H1 (cell line): ENCODE measurements at regions not wholly inside any gene's neighbourhood (a gene's known extent, or its start where the extent isn't known, plus 50 kb on each side); places are given as distances from the start of the nearest gene placed in this dataset.

Experiments used
- CTCF ChIA-PET: fragments of 300-600 bp; sonication (Branson Sonifier 250); formaldehyde crosslinking; loops from one replicate; lab custom pipeline; 2021; ENCODE audit not compliant: partially characterized antibody; lab: Charles Lee
- POLR2A ChIA-PET: fragments of 300-600 bp; sonication (Branson Sonifier 250); formaldehyde crosslinking; loops from one replicate; lab custom pipeline; 2021; ENCODE audit warnings: inconsistent platforms; ENCODE audit not compliant: partially characterized antibody; lab: Charles Lee
- DNase-seq, 2 experiments: peaks; one replicate each; pipeline versions ENCODE4 v3.0.0 to v3.0.0-alpha.2; 2010 to 2022; ENCODE audit warnings: low spot score in 2 of 2, low read depth in 1 of 2, mixed read lengths in 1 of 2
- FAIRE-seq: peaks from 2 replicates; lab custom pipeline; 2011; peaks lifted over from hg19 to GRCh38; lab: Jason Lieb, UNC
- H2AFZ ChIP-seq: 2 replicates; pipeline ENCODE4 v1.8.1; 2012; ENCODE audit warnings: low read length, inconsistent platforms
- H2AK5ac ChIP-seq: 2 replicates; pipeline ENCODE4 v1.6.1; 2013; ENCODE audit warnings: low read depth, low read length
- H2BK120ac ChIP-seq: replicated peaks from 2 replicates; pipeline ENCODE3; 2013; ENCODE audit warnings: low read depth, low read length, inconsistent platforms
- H2BK12ac ChIP-seq: 2 replicates; pipeline ENCODE4 v1.6.1; 2013; ENCODE audit warnings: low read depth, low read length
- H2BK15ac ChIP-seq: 2 replicates; pipeline ENCODE4 v1.6.1; 2013; ENCODE audit warnings: low read length
- H2BK20ac ChIP-seq: 2 replicates; pipeline ENCODE4 v1.6.1; 2013; ENCODE audit warnings: low read length
- H2BK5ac ChIP-seq: 2 replicates; pipeline ENCODE4 v1.6.1; 2013; ENCODE audit warnings: low read depth, low read length
- H3K14ac ChIP-seq: 2 replicates; pipeline ENCODE4 v1.6.1; 2013; ENCODE audit warnings: inconsistent platforms; ENCODE audit not compliant: insufficient read length
- H3K18ac ChIP-seq: 2 replicates; pipeline ENCODE4 v1.6.1; 2013; ENCODE audit warnings: low read length; ENCODE audit errors: extremely low read depth
- H3K23ac ChIP-seq: 2 replicates; pipeline ENCODE4 v1.6.1; 2013; ENCODE audit warnings: inconsistent platforms; ENCODE audit not compliant: insufficient read length
- H3K23me2 ChIP-seq: 2 replicates; pipeline ENCODE4 v1.6.1; 2013; ENCODE audit warnings: low read depth, low read length
- H3K27ac ChIP-seq: 2 replicates; pipeline ENCODE4 v1.6.1; 2011; ENCODE audit warnings: low read depth, low read length, inconsistent platforms
- H3K27me3 ChIP-seq, 4 experiments: replicated peaks in 1 of 4; 1 replicate in 1 of 4; 2 replicates in 3 of 4; pipeline versions ENCODE4 v1.6.1 to v1.8.1; 2011 to 2013; ENCODE audit warnings: low read length in 3 of 4, mild to moderate bottlenecking in 3 of 4, inconsistent platforms in 2 of 4, mixed read lengths in 2 of 4, moderate library complexity in 1 of 4; ENCODE audit not compliant: control insufficient read depth in 3 of 4, insufficient read depth in 3 of 4; ENCODE audit errors: extremely low read depth in 1 of 4
- H3K36me3 ChIP-seq, 4 experiments: 2 replicates each; pipeline versions ENCODE4 v1.6.1 to v1.8.1; 2011 to 2013; ENCODE audit warnings: mild to moderate bottlenecking in 4 of 4, low read length in 3 of 4, moderate library complexity in 2 of 4, control low read depth in 1 of 4, inconsistent platforms in 1 of 4; ENCODE audit not compliant: insufficient read depth in 4 of 4, control insufficient read depth in 2 of 4
- H3K4ac ChIP-seq: replicated peaks from 2 replicates; pipeline ENCODE3; 2013; ENCODE audit warnings: low read length, low read depth, mixed read lengths, inconsistent platforms; ENCODE audit not compliant: insufficient read length
- H3K4me1 ChIP-seq, 4 experiments: replicated peaks in 1 of 4; 1 replicate in 1 of 4; 2 replicates in 3 of 4; pipeline versions ENCODE4 v1.6.1 to v1.8.1; 2011 to 2013; ENCODE audit warnings: low read length in 3 of 4, inconsistent platforms in 2 of 4, mixed read lengths in 1 of 4; ENCODE audit not compliant: insufficient read depth in 4 of 4, control insufficient read depth in 3 of 4
- H3K4me2 ChIP-seq, 2 experiments: 2 replicates each; pipeline versions ENCODE4 v1.6.1 to v1.8.1; 2011 to 2013; ENCODE audit warnings: low read depth in 2 of 2, low read length in 2 of 2, control low read depth in 1 of 2, inconsistent platforms in 1 of 2, mild to moderate bottlenecking in 1 of 2; ENCODE audit not compliant: insufficient read depth in 1 of 2
- H3K4me3 ChIP-seq, 4 experiments: fragments of 200-600, 300-600 bp in 1 of 4; sonication (generic), shearing (Covaris generic), sonication (Bioruptor Twin) in 1 of 4; 2 replicates each; pipeline versions ENCODE4 v1.5.1 to v1.8.1; 2011 to 2016; ENCODE audit warnings: low read length in 4 of 4, low read depth in 3 of 4, control low read depth in 2 of 4, inconsistent platforms in 2 of 4, mild to moderate bottlenecking in 2 of 4, mixed read lengths in 1 of 4, moderate library complexity in 1 of 4; ENCODE audit not compliant: insufficient read depth in 2 of 4; ENCODE audit errors: extremely low read depth in 1 of 4
- H3K56ac ChIP-seq: replicated peaks from 2 replicates; pipeline ENCODE3; 2013; ENCODE audit warnings: low read depth, mild to moderate bottlenecking, mixed read lengths, low read length, inconsistent platforms; ENCODE audit not compliant: insufficient read length
- H3K79me1 ChIP-seq: 2 replicates; pipeline ENCODE4 v1.6.1; 2013; ENCODE audit warnings: low read depth, low read length, control low read depth
- H3K79me2 ChIP-seq, 2 experiments: 2 replicates each; pipeline versions ENCODE4 v1.6.1 to v1.8.1; 2012 to 2013; ENCODE audit warnings: low read length in 2 of 2, mild to moderate bottlenecking in 2 of 2, inconsistent platforms in 1 of 2; ENCODE audit not compliant: insufficient read depth in 2 of 2, control insufficient read depth in 1 of 2
- H3K9ac ChIP-seq, 4 experiments: replicated peaks in 1 of 4; 1 replicate in 1 of 4; 2 replicates in 3 of 4; pipeline versions ENCODE4 v1.6.1 to v1.8.1; 2011 to 2013; ENCODE audit warnings: low read depth in 3 of 4, low read length in 3 of 4, control low read depth in 2 of 4, mild to moderate bottlenecking in 2 of 4, moderate library complexity in 2 of 4, inconsistent platforms in 1 of 4; ENCODE audit errors: extremely low read depth in 1 of 4
- H3K9me3 ChIP-seq, 2 experiments: 2 replicates each; pipeline versions ENCODE4 v1.6.1 to v1.8.1; 2012 to 2013; ENCODE audit warnings: mild to moderate bottlenecking in 2 of 2, moderate library complexity in 2 of 2, control low read depth in 1 of 2, inconsistent platforms in 1 of 2, low read depth in 1 of 2, low read length in 1 of 2, mixed read lengths in 1 of 2; ENCODE audit not compliant: insufficient read depth in 2 of 2
- H4K20me1 ChIP-seq, 2 experiments: replicated peaks in 1 of 2; 2 replicates each; pipeline versions ENCODE3 to v1.8.1; 2011 to 2013; ENCODE audit warnings: inconsistent platforms in 2 of 2, low read length in 2 of 2, mild to moderate bottlenecking in 1 of 2; ENCODE audit not compliant: insufficient read depth in 2 of 2, control insufficient read depth in 1 of 2
- H4K5ac ChIP-seq: 2 replicates; pipeline ENCODE4 v1.6.1; 2013; ENCODE audit warnings: low read length, low read depth, mixed read lengths, inconsistent platforms; ENCODE audit not compliant: insufficient read length
- H4K8ac ChIP-seq: 2 replicates; pipeline ENCODE4 v1.8.0; 2013; ENCODE audit warnings: mild to moderate bottlenecking, moderate library complexity, low read length, inconsistent platforms; ENCODE audit not compliant: insufficient read depth; ENCODE audit errors: extremely low read depth
- H4K91ac ChIP-seq: replicated peaks from 2 replicates; pipeline ENCODE3; 2013; ENCODE audit warnings: low read length, mixed read lengths, inconsistent platforms; ENCODE audit not compliant: insufficient read length
- SAP30 ChIP-seq: fragments of 300-600 bp; sonication (generic); IDR thresholded peaks from 2 replicates; pipeline ENCODE4 v1.7.1; 2012; ENCODE audit warnings: low read length, moderate library complexity, mild to moderate bottlenecking, inconsistent platforms; ENCODE audit not compliant: insufficient read depth, insufficient replicate concordance
- TBP ChIP-seq: IDR thresholded peaks from 2 replicates; pipeline ENCODE4 v1.6.1; 2011; ENCODE audit warnings: low read depth, low read length, improper control_type of control experiment
- WGBS, 2 experiments: shearing (Covaris generic) in 1 of 2; methylation state at CpG; one replicate each; pipeline versions ENCODE4 v1.1.6 to v1.1.7; 2013 to 2015; ENCODE audit warnings: low lambda C conversion rate in 2 of 2, mixed read lengths in 2 of 2, inconsistent platforms in 1 of 2, low coverage in 1 of 2, missing lambda C conversion rate in 1 of 2; ENCODE audit not compliant: insufficient replicate concordance in 2 of 2, insufficient coverage in 1 of 2, insufficient read length in 1 of 2; ENCODE audit errors: extremely low coverage in 1 of 2, missing lambda C conversion rate in 1 of 2; 5-methylcytosine and 5-hydroxymethylcytosine counted together
- TF ChIP-seq, protein P1 (sequence below): IDR thresholded peaks from 2 replicates; pipeline ENCODE4 v1.6.1; 2012; ENCODE audit warnings: low read length, inconsistent platforms
- TF ChIP-seq, protein P2 (sequence below): IDR thresholded peaks from 2 replicates; pipeline ENCODE4 v1.6.1; 2011; ENCODE audit warnings: low read length, improper control_type of control experiment

DNA sequence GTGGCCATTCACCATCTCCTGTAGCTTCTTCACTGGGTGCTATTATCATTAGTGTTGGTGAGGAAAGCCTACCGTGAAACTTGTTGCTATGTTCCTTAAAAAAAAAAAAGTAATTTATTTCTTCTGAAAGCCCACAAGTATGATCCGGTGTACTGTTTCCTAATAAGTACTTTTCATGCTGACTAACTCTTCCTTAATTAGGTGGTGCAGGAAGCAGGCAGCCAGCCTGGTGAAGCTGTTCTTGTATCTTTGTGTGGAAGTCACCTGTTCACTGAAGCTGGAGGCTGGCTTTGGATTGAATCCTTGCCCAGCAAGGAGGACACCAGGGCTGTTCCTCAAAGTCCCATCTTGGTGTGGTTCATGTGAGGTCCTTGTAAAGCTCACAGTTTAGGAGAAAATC is 321.7 kb upstream of the THSD7B start:
- Histone ChIP-seq H4K8ac (no peak overlapping the region), H3K27ac (no peak overlapping the region), H3K4me1 (peaks cover 2 to 14% (median 12%) of the 10 kb centered on the region in 4 experiments; a peak in 5 of 7 replicates), H4K91ac (no peak overlapping the region), H2BK120ac (no peak overlapping the region), H3K79me2 (no peaks in the 10 kb centered on the region), H3K4me3 (no peak overlapping the region), H3K18ac (no peak overlapping the region), H3K36me3 (no peaks in the 10 kb centered on the region), H2AFZ (no peak overlapping the region), H3K14ac (no peak overlapping the region), H3K4ac (no peak overlapping the region), H3K4me2 (no peak overlapping the region), H2AK5ac (no peak overlapping the region), H3K9ac (no peak overlapping the region), H3K23me2 (no peaks in the 10 kb centered on the region), H2BK5ac (no peak overlapping the region), H3K9me3 (no peaks in the 10 kb centered on the region), H4K20me1 (no peaks in the 10 kb centered on the region), H3K56ac (no peak overlapping the region), H3K27me3 (no peaks in the 10 kb centered on the region; a peak in 1 of 7 replicates), H3K23ac (no peak overlapping the region), H2BK15ac (no peak overlapping the region), H2BK12ac (no peak overlapping the region), H3K79me1 (no peaks in the 10 kb centered on the region), H2BK20ac (no peak overlapping the region), H4K5ac (no peak overlapping the region)
- ChIA-PET POLR2A (interaction anchor here (0.7 kb wide), 1 partner anchor 928 kb away, joined by 3 read pairs; no protein-coding TSS in a partner anchor), CTCF (interaction anchor here (1.0 to 2.1 kb wide), 2 partner anchors 20 to 64 kb away, joined by 3 to 10 read pairs; no protein-coding TSS in a partner anchor)
- TF ChIP-seq, protein P1, sequence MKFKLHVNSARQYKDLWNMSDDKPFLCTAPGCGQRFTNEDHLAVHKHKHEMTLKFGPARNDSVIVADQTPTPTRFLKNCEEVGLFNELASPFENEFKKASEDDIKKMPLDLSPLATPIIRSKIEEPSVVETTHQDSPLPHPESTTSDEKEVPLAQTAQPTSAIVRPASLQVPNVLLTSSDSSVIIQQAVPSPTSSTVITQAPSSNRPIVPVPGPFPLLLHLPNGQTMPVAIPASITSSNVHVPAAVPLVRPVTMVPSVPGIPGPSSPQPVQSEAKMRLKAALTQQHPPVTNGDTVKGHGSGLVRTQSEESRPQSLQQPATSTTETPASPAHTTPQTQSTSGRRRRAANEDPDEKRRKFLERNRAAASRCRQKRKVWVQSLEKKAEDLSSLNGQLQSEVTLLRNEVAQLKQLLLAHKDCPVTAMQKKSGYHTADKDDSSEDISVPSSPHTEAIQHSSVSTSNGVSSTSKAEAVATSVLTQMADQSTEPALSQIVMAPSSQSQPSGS, result no peak
- TF ChIP-seq TBP (no peak), SAP30 (no peak)
- TF ChIP-seq, protein P2, sequence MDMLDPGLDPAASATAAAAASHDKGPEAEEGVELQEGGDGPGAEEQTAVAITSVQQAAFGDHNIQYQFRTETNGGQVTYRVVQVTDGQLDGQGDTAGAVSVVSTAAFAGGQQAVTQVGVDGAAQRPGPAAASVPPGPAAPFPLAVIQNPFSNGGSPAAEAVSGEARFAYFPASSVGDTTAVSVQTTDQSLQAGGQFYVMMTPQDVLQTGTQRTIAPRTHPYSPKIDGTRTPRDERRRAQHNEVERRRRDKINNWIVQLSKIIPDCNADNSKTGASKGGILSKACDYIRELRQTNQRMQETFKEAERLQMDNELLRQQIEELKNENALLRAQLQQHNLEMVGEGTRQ, result no peak
- 72% methylated on average over 2 of the region's 2 CpGs; no CpG with 5 or more reads in 1 of the 2 experiments for WGBS, 2 experiments
- FAIRE-seq (no peak), DNase-seq (no peak)
